CD4-positive, alpha-beta T cell treated with Interleukin-10 for 1 hour (primary cell): ENCODE measurements at regions not wholly inside any gene's neighbourhood (a gene's known extent, or its start where the extent isn't known, plus 50 kb on each side); places are given as distances from the start of the nearest gene placed in this dataset.

Experiments
- DNase-seq: peaks from one replicate; pipeline ENCODE4 v3.0.0-alpha.2; 2020

GRCh38 chr2:857937-858336 is 92.7 kb upstream of the SNTG2 start:
- DNase-seq: no peak

- no peak for DNase-seq
Measured at GRCh38 chr2:857081-857480, 93.6 kb upstream of the SNTG2 start.

DNA sequence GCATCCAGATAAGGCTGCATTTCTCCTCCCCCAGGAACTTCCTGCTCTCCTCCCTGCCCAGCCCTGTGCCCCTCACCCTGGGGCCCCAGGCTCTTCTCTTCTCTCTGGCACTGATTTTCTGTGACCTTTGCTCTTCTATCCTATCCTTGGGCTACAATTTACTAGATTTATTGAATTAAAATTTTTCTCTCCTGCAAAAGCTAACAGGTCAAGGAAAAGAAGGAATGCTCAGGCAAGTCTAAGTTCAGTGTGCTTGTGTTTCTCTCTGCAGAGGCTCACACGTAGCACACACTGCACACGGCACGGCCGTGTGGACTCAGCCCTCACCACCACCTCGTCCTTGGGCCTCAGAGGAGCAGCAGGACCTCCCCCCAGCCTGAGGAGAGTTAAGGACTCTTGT is 94.2 kb upstream of the SNTG2 start:
- no peak for DNase-seq

- no peak for DNase-seq
Measured at GRCh38 chr2:856041-856440, 94.6 kb upstream of the SNTG2 start.

DNA sequence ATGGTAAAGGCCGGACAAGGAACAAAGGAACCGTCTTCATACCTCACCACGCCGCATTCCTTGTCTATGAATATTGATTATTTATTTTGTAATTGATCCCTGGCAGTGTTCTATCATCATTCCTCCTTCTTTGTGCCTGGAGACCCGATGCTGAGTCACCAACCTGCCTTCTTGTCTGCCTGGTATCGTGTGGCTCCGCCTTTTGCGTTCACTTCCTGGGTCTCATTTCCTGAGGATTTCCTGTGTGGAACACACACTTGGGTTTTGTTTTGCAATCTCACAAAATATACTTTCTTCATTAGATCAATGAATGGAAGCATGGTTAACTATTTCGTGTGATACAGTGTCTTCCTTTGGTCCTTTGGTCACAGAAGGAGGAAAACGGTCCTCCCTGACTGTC is 95.5 kb upstream of the SNTG2 start:
- no peak for DNase-seq

GRCh38 chr2:854460-854859 is 96.2 kb upstream of the SNTG2 start:
- peak; percentile 19 for DNase-seq

GRCh38 chr2:853203-853870 is 97.3 kb upstream of the SNTG2 start:
- DNase-seq: no peak

GRCh38 chr2:852168-852567 is 98.5 kb upstream of the SNTG2 start:
- DNase-seq: no peak

- no peak for DNase-seq
Measured at GRCh38 chr2:851680-852079, 99.0 kb upstream of the SNTG2 start.

- no peak for DNase-seq
Measured at GRCh38 chr2:851078-851477, 99.6 kb upstream of the SNTG2 start.

DNA sequence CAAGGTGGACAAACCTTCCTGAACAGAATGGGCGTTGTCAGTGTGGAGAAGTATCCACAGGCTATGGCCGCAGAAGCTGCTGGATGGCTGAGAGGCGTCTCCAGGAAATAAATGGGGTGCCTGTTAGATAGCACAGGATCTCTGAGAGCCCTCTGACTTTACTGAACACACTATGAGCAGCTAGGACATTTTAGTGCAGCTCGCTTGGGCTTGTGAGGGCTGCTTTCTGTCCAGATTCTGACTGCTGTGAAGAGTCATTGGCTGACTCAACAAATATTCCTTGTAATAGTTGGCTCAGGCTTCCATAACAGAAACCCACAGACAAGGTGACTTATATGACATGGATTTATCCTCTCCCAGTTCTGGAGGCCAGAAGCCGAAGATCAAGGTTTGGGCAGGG is 100.2 kb upstream of the SNTG2 start:
- no peak for DNase-seq

- no peak for DNase-seq
Measured at GRCh38 chr2:848099-848498, 102.5 kb upstream of the SNTG2 start.

- DNase-seq: no peak
Measured at GRCh38 chr2:847669-848068, 103.0 kb upstream of the SNTG2 start.

DNA sequence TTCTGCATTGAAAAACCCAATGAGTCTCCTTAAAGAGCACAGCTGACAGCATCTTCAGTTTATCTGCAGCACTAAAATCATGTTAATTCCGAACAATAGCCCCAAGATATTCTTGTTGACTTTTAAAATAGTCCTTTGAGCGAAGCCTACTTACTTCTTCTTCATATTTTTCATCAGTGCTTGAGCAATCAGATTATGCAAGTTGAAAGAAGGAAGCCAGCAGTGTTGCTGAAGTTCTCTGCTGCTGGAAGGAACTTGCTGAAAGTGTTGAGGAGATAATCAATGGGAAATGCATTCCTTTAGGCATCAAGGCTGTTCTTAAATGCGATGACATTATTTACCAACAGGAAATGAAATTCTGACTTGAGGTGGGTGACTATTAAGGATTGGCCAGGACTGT is 105.9 kb upstream of the SNTG2 start:
- no peak for DNase-seq

GRCh38 chr2:842151-842803 is 108.4 kb upstream of the SNTG2 start:
- DNase-seq: no peak

GRCh38 chr2:841036-841435 is 109.6 kb upstream of the SNTG2 start:
- no peak for DNase-seq

DNA sequence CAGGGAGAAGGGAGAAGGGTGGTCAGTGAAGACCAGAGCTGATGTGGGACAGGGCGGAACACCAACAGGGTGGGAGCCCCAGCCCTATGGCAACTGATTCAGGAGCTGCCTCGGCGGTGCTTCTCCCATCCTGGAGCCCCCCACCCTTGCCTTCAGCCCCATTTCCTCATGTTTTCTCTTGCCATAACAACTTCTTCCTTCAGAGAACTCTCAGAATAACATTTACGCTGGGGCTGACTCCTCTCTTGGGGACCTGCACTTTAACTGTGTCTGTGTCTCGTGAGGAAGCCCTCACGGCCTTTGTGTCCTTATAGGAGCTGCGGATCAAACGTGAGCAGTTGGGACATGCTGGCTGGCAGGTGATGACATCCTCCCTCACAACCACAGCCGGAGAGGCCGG is 116.4 kb upstream of the SNTG2 start:
- no peak for DNase-seq

DNA sequence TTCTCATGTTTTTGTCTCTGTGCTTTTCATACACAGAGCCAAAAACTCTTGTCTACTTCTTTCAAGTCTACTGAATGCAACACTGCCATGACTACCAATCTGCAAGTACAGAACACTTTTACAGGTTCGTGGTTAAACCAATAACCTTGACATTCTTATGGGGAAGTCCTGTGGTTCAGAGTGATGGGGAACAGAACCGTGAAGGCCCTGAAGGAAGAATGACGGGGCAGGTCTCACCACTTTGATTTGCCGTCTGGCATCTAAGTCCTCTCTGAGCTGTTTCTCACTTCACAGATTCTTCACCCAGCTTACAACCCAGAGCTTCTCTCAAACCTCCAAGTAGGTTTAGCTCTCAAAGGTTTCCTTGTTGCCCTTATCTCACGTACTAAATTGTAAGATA is 117.5 kb upstream of the SNTG2 start:
- no peak for DNase-seq

DNA sequence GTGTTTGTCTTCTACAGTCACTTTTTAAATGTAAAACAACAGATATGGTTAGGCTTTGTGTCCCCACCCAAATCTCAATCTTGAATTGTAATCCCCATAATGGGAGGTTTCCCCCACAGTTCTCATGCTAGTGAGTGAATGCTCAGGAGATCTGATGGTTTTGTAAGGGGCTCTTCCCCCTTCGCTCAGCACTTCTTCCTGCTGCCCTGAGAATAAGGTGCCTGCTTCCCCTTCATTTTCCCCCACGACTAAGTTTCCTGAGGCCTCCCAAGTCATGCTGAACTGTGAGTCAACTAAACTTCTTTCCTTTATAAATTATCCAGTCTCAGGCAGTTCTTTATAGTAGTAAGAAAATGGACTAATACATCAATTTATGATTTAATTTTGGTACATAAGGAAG is 118.0 kb upstream of the SNTG2 start:
- DNase-seq: no peak

DNA sequence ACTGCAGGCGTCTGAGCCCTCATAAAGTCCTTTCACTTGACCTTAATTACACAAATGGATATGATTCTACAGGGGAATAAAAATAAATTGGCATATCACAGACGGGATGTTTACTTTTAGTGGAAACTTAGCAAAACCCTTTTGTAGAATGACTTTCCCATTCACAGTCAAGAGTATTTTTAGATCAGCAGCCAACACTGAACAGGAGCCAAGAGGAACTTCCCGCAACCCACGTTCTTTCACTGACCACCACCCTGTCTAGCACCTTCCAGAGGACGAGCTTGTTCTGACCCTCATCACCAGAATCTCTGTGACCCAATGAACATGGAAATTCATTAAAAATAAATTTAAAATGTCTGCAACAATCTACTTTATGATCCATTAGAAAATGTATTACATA is 119.0 kb upstream of the SNTG2 start:
- DNase-seq: no peak

DNA sequence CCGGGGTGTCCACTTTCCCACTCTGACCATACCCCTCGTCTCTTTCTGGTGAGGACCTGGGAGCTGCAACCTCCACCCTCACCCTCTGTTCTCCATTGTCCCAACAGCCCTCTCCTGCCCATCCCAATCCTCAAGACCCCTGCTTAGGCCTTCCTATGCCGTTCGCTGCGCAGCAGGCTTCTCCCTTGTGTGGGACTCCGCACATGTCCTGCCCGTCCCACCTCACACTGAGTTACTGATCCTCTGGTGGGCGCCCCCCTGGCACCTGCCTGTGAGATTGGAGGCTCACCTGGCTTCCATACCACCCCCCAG is 119.5 kb upstream of the SNTG2 start:
- DNase-seq: no peak

DNA sequence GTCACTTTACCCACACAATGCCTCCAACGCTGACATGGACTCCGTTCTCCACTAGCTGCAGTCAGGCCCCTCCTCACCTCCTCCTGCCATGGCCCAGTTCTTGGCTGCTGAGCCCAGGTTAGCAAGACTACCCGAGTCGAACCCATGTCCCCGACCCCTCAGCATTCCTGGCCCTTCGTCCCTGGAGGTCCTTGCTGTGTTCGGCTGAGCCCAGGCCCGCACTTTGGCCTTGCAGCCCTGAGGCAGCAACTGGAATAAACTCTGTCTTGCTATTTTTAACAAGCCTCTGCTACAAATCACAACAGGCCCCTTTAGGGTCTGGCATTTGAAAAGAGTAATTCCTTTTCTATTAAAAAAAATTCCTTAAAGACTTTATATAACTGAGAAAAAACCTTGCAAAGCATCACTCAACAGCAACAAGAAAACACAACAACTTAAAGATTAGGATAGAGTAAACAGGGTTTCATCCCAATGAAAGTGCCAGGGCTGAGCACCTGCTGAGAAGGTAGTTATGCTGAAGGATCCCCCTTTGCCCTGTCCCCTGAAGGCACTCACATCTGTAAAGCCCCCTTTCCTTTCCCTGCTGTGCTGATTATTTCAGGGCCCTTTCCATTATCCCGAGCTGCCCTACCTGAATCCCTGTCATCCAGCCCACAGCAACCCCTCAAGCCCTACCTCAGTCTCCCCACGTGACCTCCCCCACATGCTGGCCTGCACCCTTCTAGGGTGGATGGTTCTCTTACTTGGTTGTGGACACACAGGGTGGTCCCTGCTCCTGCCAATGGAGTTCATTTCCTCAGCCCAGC is 120.0 kb upstream of the SNTG2 start:
- DNase-seq: no peak

DNA sequence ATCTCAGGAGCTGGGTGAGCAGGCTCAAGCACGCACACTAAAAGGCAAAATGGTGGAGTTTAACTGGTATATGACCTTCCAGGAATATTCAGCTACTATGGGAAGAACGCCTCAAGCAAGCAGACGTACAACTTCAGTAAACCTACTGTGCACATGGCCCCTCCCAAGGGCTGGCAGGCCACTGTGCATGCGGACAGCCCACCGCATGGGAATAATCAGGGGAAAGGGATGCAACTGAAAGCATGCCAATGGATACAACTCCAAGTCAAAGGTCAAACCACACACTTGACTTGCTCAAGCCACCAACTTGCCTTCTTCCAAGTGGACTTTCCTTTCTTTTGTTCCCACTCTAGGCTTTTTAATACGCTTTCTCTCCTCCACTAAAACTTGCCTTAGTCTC is 121.6 kb upstream of the SNTG2 start:
- no peak for DNase-seq

DNA sequence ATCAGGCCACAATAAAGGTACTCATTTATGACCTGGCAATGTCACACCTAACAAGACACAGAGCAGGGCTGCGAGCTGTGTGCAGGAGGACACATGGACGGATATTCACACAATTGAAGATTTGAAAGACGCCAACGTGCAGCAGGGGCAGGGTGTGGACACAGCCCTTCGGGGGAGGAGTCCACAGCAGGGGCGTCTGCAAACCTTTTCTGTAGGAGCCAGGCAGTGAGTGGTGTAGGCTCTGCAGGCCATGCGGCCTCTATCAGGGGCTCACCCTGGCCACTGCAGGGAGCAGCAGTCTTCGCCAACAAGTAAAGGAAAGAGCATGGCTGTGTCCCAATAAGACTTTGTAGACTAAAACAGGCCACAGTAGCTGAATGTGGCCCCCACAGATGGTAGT is 125.7 kb upstream of the SNTG2 start:
- no peak for DNase-seq

DNA sequence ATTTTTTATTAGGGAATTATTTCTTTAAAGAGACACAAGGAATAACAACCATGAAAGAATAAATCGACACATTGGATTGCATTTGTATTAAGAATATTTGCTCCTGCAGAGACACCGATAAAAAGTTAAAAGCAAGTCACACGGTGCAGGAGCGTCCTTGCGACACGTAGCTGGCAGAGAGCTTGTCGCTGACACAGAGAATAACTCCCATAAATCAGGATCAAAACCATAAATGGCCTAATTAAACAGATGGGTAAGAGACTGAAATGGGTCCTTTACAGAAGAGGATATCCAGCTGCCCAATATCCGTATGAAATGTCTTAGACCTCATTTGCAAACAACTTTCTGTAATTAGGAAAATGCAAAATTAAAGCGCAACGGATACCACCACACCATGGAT is 126.1 kb upstream of the SNTG2 start:
- DNase-seq: no peak
